H9 (cell line): ENCODE measurements at regions not wholly inside any gene's neighbourhood (a gene's known extent, or its start where the extent isn't known, plus 50 kb on each side); places are given as distances from the start of the nearest gene placed in this dataset.

Source experiments
- DNase-seq: peaks from one replicate; pipeline ENCODE4 v3.0.0-alpha.2; 2017
- H2AFZ ChIP-seq: one replicate; pipeline ENCODE4 v1.6.1; 2013; ENCODE audit warnings: mild to moderate bottlenecking, low read length, control low read depth, moderate library complexity
- H2AK5ac ChIP-seq: 2 replicates; pipeline ENCODE4 v1.6.1; 2013; ENCODE audit warnings: low read length, control low read depth, mixed read lengths; ENCODE audit not compliant: insufficient read length
- H2BK120ac ChIP-seq: one replicate; pipeline ENCODE4 v1.6.1; 2013; ENCODE audit warnings: low read depth, mild to moderate bottlenecking, low read length, control low read depth, inconsistent platforms; ENCODE audit not compliant: poor library complexity, severe bottlenecking
- H2BK12ac ChIP-seq: 2 replicates; pipeline ENCODE4 v1.6.1; 2013; ENCODE audit warnings: low read length, control low read depth, mixed read lengths, low read depth; ENCODE audit not compliant: insufficient read length
- H2BK15ac ChIP-seq: 2 replicates; pipeline ENCODE4 v1.6.1; 2013; ENCODE audit warnings: low read depth, low read length, control low read depth
- H2BK20ac ChIP-seq: one replicate; pipeline ENCODE4 v1.6.1; 2013; ENCODE audit warnings: low read depth, mild to moderate bottlenecking, low read length, control low read depth, inconsistent platforms; ENCODE audit not compliant: poor library complexity, severe bottlenecking
- H2BK5ac ChIP-seq: 2 replicates; pipeline ENCODE4 v1.6.1; 2013; ENCODE audit warnings: low read length, control low read depth, mixed read lengths; ENCODE audit not compliant: insufficient read length
- H3K14ac ChIP-seq: 2 replicates; pipeline ENCODE4 v1.6.1; 2013; ENCODE audit warnings: low read length, control low read depth; ENCODE audit not compliant: insufficient read depth
- H3K18ac ChIP-seq: 2 replicates; pipeline ENCODE4 v1.6.1; 2013; ENCODE audit warnings: low read depth, mild to moderate bottlenecking, mixed read lengths, low read length, control low read depth; ENCODE audit not compliant: insufficient read length
- H3K23ac ChIP-seq: 2 replicates; pipeline ENCODE4 v1.6.1; 2013; ENCODE audit warnings: low read length, control low read depth, mixed read lengths, low read depth; ENCODE audit not compliant: insufficient read length
- H3K23me2 ChIP-seq: 2 replicates; pipeline ENCODE4 v1.6.1; 2013; ENCODE audit warnings: low read depth, mild to moderate bottlenecking, mixed read lengths, low read length, control low read depth; ENCODE audit not compliant: insufficient read length, poor library complexity, severe bottlenecking
- H3K27ac ChIP-seq: 2 replicates; pipeline ENCODE4 v1.5.1; 2013; ENCODE audit warnings: low read length, control low read depth, mixed read lengths, low read depth; ENCODE audit not compliant: insufficient read length
- H3K27me3 ChIP-seq: 2 replicates; pipeline ENCODE4 v1.6.1; 2013; ENCODE audit warnings: low read length, control low read depth, inconsistent platforms; ENCODE audit not compliant: insufficient read depth
- H3K4ac ChIP-seq: 2 replicates; pipeline ENCODE4 v1.6.1; 2013; ENCODE audit warnings: low read depth, mild to moderate bottlenecking, control low read depth, inconsistent platforms, low read length, moderate library complexity
- H3K4me1 ChIP-seq: 2 replicates; pipeline ENCODE4 v1.6.1; 2013; ENCODE audit warnings: low read length, control low read depth, inconsistent platforms; ENCODE audit not compliant: insufficient read depth
- H3K4me2 ChIP-seq: 2 replicates; pipeline ENCODE4 v1.6.1; 2013; ENCODE audit warnings: low read length, control low read depth, mixed read lengths; ENCODE audit not compliant: insufficient read length, insufficient read depth
- H3K56ac ChIP-seq: 2 replicates; pipeline ENCODE4 v1.6.1; 2013; ENCODE audit warnings: low read depth, mild to moderate bottlenecking, mixed read lengths, low read length, control low read depth; ENCODE audit not compliant: insufficient read length
- H3K79me1 ChIP-seq: 2 replicates; pipeline ENCODE4 v1.6.1; 2013; ENCODE audit warnings: low read depth, mild to moderate bottlenecking, moderate library complexity, low read length, control low read depth, inconsistent platforms; ENCODE audit not compliant: insufficient read depth, poor library complexity, severe bottlenecking
- H3K79me2 ChIP-seq: 2 replicates; pipeline ENCODE4 v1.6.1; 2013; ENCODE audit warnings: low read length, control low read depth, inconsistent platforms; ENCODE audit not compliant: insufficient read depth
- H3K9ac ChIP-seq: 2 replicates; pipeline ENCODE4 v1.6.1; 2013; ENCODE audit warnings: low read length, control low read depth, mixed read lengths; ENCODE audit not compliant: insufficient read length; ENCODE audit errors: extremely low read depth
- H3K9me3 ChIP-seq: one replicate; pipeline ENCODE4 v1.6.1; 2013; ENCODE audit warnings: low read depth, low read length, inconsistent platforms; ENCODE audit not compliant: control insufficient read depth
- H3T11ph ChIP-seq: one replicate; pipeline ENCODE4 v1.6.1; 2013; ENCODE audit warnings: mild to moderate bottlenecking, low read length, control low read depth, inconsistent platforms
- H4K20me1 ChIP-seq: one replicate; pipeline ENCODE4 v1.6.1; 2013; ENCODE audit not compliant: control insufficient read depth, insufficient read length, insufficient read depth
- H4K5ac ChIP-seq: 2 replicates; pipeline ENCODE4 v1.6.1; 2013; ENCODE audit warnings: low read depth, mild to moderate bottlenecking, mixed read lengths, low read length, control low read depth; ENCODE audit not compliant: insufficient read length
- H4K8ac ChIP-seq: replicated peaks from 2 replicates; pipeline ENCODE4 v1.6.1; 2013; ENCODE audit warnings: low read length, control low read depth, mixed read lengths, low read depth; ENCODE audit not compliant: insufficient read length
- H4K91ac ChIP-seq: 2 replicates; pipeline ENCODE4 v1.6.1; 2013; ENCODE audit warnings: low read depth, mild to moderate bottlenecking, moderate library complexity, mixed read lengths, low read length, control low read depth; ENCODE audit not compliant: insufficient read length
- H3K27ac Mint-ChIP-seq, 3 experiments: 2 replicates in 2 of 3; 3 replicates in 1 of 3; pipeline ENCODE4 v1.8.0; 2020 to 2021; ENCODE audit warnings: mixed read lengths in 3 of 3, mild to moderate bottlenecking in 1 of 3, moderate library complexity in 1 of 3
- H3K27me3 Mint-ChIP-seq: 2 replicates; pipeline ENCODE4 v1.8.0; 2021; ENCODE audit warnings: low read depth, mild to moderate bottlenecking, moderate library complexity, mixed read lengths
- H3K36me3 Mint-ChIP-seq, 3 experiments: 2 replicates in 2 of 3; 3 replicates in 1 of 3; pipeline ENCODE4 v1.8.0; 2020 to 2021; ENCODE audit warnings: low read depth in 3 of 3, mixed read lengths in 3 of 3; ENCODE audit not compliant: insufficient read depth in 1 of 3
- H3K4me1 Mint-ChIP-seq, 2 experiments: 2 replicates each; pipeline ENCODE4 v1.8.0; 2020; ENCODE audit warnings: mixed read lengths in 2 of 2
- H3K4me3 Mint-ChIP-seq, 2 experiments: 2 replicates in 1 of 2; 3 replicates in 1 of 2; pipeline ENCODE4 v1.8.0; 2020 to 2021; ENCODE audit warnings: mild to moderate bottlenecking in 2 of 2, mixed read lengths in 2 of 2, moderate library complexity in 1 of 2
- H3K9me3 Mint-ChIP-seq, 2 experiments: 2 replicates in 1 of 2; 3 replicates in 1 of 2; pipeline ENCODE4 v1.8.0; 2020; ENCODE audit warnings: mild to moderate bottlenecking in 2 of 2, mixed read lengths in 2 of 2, moderate library complexity in 1 of 2
- CTCF ChIP-seq: fragments of 200-600 bp; sonication (generic); conservative IDR thresholded peaks from 3 replicates; pipeline ENCODE4 v1.8.0; 2021; ENCODE audit warnings: antibody characterized with exemption, mild to moderate bottlenecking
- WGBS: extraction: QIAGEN DNeasy Blood & Tissue Kit; methylation state at CpG from one replicate; pipeline ENCODE4 v1.1.7; 2013; ENCODE audit warnings: missing lambda C conversion rate, low lambda C conversion rate, mixed read lengths; ENCODE audit not compliant: insufficient read length; ENCODE audit errors: extremely low coverage; 5-methylcytosine and 5-hydroxymethylcytosine counted together

- no peak overlapping the region for H3K18ac ChIP-seq
- no peak overlapping the region for H3K23ac ChIP-seq
- H3K79me2 ChIP-seq, result no peaks in the 10 kb centered on the region
- no peak overlapping the region for H3K9ac ChIP-seq
- DNase-seq, result peak; percentile 60
- no peaks in the 10 kb centered on the region for H3K9me3 ChIP-seq
- no peak overlapping the region for H3K27ac ChIP-seq
- Mint-ChIP-seq H3K27ac (peak overlapping the region in 1 of 3 experiments; percentile 76; a peak in 1 of 7 replicates), H3K9me3 (no peaks in the 10 kb centered on the region), H3K27me3 (no peaks in the 10 kb centered on the region), H3K4me3 (peak overlapping the region in 1 of 2 experiments; percentile 46; a peak in 2 of 5 replicates), H3K4me1 (peaks cover 27 to 44% of the 10 kb centered on the region in 2 experiments), H3K36me3 (no peaks in the 10 kb centered on the region)
- H3K27me3 ChIP-seq, result no peaks in the 10 kb centered on the region
- H3K23me2 ChIP-seq, result no peaks in the 10 kb centered on the region
- no CpG with 5 or more reads among the region's 23 CpGs for WGBS
- no peak overlapping the region for H4K91ac ChIP-seq
- no peak overlapping the region for H4K8ac ChIP-seq
- no peaks in the 10 kb centered on the region; the same call in 1 of the 2 replicates for H3K4me1 ChIP-seq
- TF ChIP-seq CTCF, result no peak
- H3K56ac ChIP-seq, result no peak overlapping the region
- no peak overlapping the region for H2BK15ac ChIP-seq
- H2AFZ ChIP-seq, result no peak overlapping the region
- H2BK12ac ChIP-seq, result no peak overlapping the region
- H3K79me1 ChIP-seq, result no peaks in the 10 kb centered on the region
- no peak overlapping the region; the same call in 1 of the 2 replicates for H3K14ac ChIP-seq
- H4K20me1 ChIP-seq, result no peaks in the 10 kb centered on the region
- H2BK5ac ChIP-seq, result no peak overlapping the region
- H2AK5ac ChIP-seq, result no peak overlapping the region
- no peak overlapping the region for H3K4ac ChIP-seq
- no peak overlapping the region for H4K5ac ChIP-seq
- no peak overlapping the region for H2BK120ac ChIP-seq
- H3T11ph ChIP-seq, result no peak overlapping the region
- H3K4me2 ChIP-seq, result no peak overlapping the region
- H2BK20ac ChIP-seq, result no peak overlapping the region
Measured at GRCh38 chr22:48628891-48629543, 1198.7 kb downstream of the BRD1 start.
